C4-2B (cell line): ENCODE measurements at regions not wholly inside any gene's neighbourhood (a gene's known extent, or its start where the extent isn't known, plus 50 kb on each side); places are given as distances from the start of the nearest gene placed in this dataset.

ENCODE experiments used
- CTCF ChIP-seq: fragments of 450-650 bp; conservative IDR thresholded peaks from 2 replicates; pipeline ENCODE4 v1.5.1; 2017; ENCODE audit warnings: mild to moderate bottlenecking
- ZFX ChIP-seq: fragments of 450-650 bp; IDR thresholded peaks from 2 replicates; pipeline ENCODE4 v1.6.1; 2017

GRCh38 chr3:186483611-186484340 is 60.4 kb downstream of the CRYGS start:
- TF ChIP-seq CTCF: no peak
- TF ChIP-seq ZFX: no peak
